ENCODE measurements at regions not wholly inside any gene's neighbourhood (a gene's known extent, or its start where the extent isn't known, plus 50 kb on each side); places are given as distances from the start of the nearest gene placed in this dataset.

DNA sequence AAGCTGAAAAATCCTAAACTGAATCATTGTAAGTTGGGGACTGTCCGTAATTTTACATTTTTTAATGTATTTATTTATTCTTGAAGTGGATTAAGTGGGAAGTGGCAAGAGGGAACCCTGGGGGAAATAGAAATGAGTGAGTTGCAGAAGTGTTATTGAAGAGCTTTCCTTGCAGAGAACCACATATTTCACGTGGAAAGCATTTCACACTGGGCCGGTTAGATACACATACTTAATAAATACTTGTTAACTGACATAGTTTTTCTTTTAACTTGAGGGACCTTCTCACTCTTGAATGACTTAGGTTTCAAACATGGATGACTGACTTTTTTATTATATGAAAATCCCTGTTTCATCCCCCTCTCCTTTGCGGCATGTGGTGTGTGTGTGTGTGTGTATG lies 239.3 kb downstream of the LMO4 start:
- TF ChIP-seq, protein P1, sequence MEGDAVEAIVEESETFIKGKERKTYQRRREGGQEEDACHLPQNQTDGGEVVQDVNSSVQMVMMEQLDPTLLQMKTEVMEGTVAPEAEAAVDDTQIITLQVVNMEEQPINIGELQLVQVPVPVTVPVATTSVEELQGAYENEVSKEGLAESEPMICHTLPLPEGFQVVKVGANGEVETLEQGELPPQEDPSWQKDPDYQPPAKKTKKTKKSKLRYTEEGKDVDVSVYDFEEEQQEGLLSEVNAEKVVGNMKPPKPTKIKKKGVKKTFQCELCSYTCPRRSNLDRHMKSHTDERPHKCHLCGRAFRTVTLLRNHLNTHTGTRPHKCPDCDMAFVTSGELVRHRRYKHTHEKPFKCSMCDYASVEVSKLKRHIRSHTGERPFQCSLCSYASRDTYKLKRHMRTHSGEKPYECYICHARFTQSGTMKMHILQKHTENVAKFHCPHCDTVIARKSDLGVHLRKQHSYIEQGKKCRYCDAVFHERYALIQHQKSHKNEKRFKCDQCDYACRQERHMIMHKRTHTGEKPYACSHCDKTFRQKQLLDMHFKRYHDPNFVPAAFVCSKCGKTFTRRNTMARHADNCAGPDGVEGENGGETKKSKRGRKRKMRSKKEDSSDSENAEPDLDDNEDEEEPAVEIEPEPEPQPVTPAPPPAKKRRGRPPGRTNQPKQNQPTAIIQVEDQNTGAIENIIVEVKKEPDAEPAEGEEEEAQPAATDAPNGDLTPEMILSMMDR (IDR thresholded peaks at IDR 0.05): no peak

DNA sequence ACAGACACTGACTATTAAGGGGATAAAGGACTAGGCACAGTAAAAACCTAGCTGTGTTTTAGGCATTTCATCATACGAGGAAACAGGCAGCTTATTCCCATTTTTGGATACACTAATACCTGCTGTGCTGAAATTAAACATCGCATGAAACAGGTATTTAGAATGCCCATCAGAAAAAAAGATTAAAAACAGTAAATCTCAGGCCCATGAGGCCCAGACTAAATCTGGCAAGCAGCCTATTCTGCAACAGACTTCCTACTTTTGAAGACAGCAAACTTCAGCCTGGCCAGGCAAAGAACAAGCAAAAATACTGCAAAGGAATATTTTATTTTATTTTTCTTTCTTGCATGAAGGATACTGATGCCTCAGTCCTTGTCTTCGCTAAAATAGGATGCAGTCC lies 240.2 kb downstream of the LMO4 start:
- TF ChIP-seq, protein P1 (IDR thresholded peaks at IDR 0.05): no peak

DNA sequence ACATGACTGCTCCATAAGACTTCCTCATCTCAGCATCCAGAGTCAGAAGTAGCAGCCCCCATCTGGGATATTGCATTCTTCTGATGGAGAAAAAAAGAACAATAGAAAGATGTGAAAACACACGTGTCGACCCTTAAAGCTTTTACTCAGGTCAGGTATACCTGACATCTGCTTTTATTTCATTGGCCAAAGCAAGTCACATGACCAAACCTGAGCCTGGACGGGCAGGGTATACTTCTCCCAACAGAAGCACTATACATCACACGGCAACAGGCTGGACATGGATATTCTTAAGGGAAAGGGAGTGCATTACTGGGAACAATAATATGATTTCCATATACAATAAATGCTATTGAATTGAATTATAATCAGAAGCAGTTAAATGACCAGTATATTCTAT lies 243.3 kb downstream of the LMO4 start:
- TF ChIP-seq, protein P1 (IDR thresholded peaks at IDR 0.05): no peak

DNA sequence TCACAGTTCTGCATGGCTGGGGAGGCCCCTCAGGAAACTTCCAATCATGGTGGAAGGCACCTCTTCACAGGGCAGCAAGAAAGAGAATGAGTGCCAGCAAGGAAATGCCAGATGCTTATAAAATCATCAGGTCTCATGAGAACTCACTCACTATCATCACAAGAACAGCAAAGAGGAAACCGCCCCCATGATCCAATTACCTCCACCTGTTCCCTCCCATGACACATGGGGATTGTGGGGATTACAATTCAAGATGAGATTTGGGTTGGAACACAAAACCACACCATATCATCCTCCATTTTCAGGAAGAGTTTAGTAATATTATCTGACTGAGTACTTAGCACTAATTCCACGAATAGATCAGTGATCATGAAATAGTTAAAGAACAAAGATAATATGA lies 244.2 kb downstream of the LMO4 start:
- TF ChIP-seq, protein P1 (IDR thresholded peaks at IDR 0.05): no peak

DNA sequence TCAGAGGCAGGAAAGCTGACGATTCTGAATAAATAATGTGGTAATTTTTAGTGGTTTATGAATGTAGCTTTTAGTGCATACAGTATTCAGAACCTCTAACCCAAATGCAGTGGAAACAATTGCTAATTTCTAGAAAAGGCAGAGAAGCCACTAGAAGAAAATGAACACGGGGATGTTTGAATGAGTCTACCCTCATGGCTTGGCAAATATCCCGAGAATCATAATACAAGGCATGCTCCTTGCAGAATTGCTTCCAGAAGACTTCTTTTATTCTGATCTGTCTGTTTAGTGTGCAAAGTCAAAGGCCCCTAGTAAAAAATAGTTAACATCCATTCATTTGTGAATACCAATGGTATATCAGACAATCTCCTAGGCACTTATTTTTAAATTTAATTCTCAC lies 246.8 kb downstream of the LMO4 start:
- TF ChIP-seq, protein P1 (IDR thresholded peaks at IDR 0.05): no peak

DNA sequence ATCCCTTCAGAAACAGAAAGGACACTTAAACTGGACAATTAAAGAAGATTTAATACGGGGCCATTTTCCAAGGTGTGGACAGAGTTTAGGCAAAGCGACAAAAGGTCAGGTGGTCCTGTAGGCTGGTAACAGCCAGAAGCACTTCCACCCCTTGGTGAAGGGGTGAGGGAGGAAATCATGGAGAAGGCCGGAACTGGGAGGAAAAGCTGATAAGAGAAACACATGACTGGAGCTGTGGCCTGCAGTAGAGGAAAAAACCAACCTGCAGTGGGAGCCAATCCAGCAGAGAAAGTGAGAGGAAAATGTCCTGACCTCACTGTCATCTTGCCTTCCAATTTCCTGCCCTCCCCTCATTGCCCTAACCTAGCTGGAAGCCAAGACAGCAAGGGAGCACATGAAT lies 249.8 kb downstream of the LMO4 start:
- TF ChIP-seq, protein P1 (IDR thresholded peaks at IDR 0.05): no peak

DNA sequence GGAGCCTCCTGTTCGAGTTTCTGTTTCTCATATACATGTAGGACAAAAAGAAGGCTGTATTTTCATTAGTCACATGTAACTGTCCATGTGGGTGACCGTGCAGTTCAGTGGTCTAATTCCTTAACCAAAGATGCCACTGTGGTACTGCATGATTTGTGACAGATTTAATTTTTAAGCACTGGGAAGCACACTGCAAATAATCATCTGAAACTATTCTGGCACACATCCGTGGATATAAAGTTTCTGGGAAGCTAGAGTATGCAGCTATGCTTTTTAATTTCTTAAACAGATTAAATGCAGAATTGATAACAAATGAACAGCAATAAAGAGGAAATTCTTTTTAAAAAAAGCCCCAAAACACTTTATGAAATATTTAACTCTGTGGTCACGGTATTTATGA lies 254.8 kb downstream of the LMO4 start:
- TF ChIP-seq, protein P1 (IDR thresholded peaks at IDR 0.05): no peak

DNA sequence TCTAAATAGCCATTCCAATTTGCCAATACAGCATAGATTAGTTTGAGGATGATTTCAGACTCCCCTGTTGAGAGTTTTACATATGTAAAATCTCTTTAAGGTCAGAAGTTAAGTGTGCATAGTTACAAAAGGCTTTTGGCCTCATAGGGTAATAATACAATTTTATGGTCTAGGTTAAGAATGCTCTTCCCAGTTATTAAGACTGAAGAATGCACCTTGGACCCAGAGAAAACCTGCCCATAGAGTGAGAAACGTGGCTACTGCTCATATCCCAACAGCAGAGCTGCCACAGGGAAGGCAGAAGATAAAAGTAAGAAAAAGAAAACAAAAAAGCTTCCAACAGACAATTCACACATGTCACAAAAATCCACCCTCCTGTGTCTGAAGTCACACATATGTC lies 255.9 kb downstream of the LMO4 start:
- TF ChIP-seq, protein P1 (IDR thresholded peaks at IDR 0.05): no peak
